Gastrocnemius medialis (tissue), 4 donors: ENCODE measurements at regions not wholly inside any gene's neighbourhood (a gene's known extent, or its start where the extent isn't known, plus 50 kb on each side); places are given as distances from the start of the nearest gene placed in this dataset.

Source experiments
- CTCF ChIP-seq, 5 experiments: fragments of 450-650 bp in 3 of 5; fragments of 200-600 bp in 2 of 5; sonication (generic) in 2 of 5; IDR thresholded peaks in 4 of 5; conservative IDR thresholded peaks in 1 of 5; 1 replicate in 4 of 5; 2 replicates in 1 of 5; pipeline ENCODE4 v1.5.1; 2016 to 2019; ENCODE audit warnings: antibody characterized with exemption in 5 of 5, mild to moderate bottlenecking in 3 of 5, moderate library complexity in 3 of 5
- POLR2A ChIP-seq, 2 donors: fragments of 450-650 bp; IDR thresholded peaks; one replicate each; pipeline ENCODE4 v1.6.1; 2017; ENCODE audit warnings: antibody characterized with exemption in 2 of 2, mild to moderate bottlenecking in 2 of 2, moderate library complexity in 2 of 2

- no peak for TF ChIP-seq CTCF (IDR thresholded peaks at IDR 0.05 in 4 of 5, conservative IDR thresholded peaks at IDR 0.05 in 1 of 5)
- no peak for TF ChIP-seq POLR2A (IDR thresholded peaks at IDR 0.05)
Observed at GRCh38 chr4:43351970-43352806, 459.7 kb downstream of the GRXCR1 start.
